22Rv1 (cell line): ENCODE measurements at regions not wholly inside any gene's neighbourhood (a gene's known extent, or its start where the extent isn't known, plus 50 kb on each side); places are given as distances from the start of the nearest gene placed in this dataset.

Experiments
- CTCF ChIP-seq: fragments of 450-650 bp; IDR thresholded peaks from 2 replicates; pipeline ENCODE4 v1.5.1; 2017; ENCODE audit warnings: mild to moderate bottlenecking
- ZFX ChIP-seq: fragments of 450-650 bp; IDR thresholded peaks from 2 replicates; pipeline ENCODE4 v1.6.1; 2017; ENCODE audit warnings: antibody characterized with exemption, borderline replicate concordance

GRCh38 chr2:177031438-177032180 lies 181.0 kb upstream of the HNRNPA3 start:
- no peak for TF ChIP-seq CTCF
- no peak for TF ChIP-seq ZFX
